Upper lobe of left lung (tissue), 6 donors: ENCODE measurements at regions not wholly inside any gene's neighbourhood (a gene's known extent, or its start where the extent isn't known, plus 50 kb on each side); places are given as distances from the start of the nearest gene placed in this dataset.

Experiments used
- ATAC-seq, 2 donors: fragments of 200-7000 bp; cut with Tn5 transposase; one replicate each; pipeline ENCODE4 v1.9.1; 2022; ENCODE audit warnings: mild to moderate bottlenecking in 2 of 2, moderate library complexity in 2 of 2; ENCODE audit not compliant: low FRiP score in 2 of 2
- DNase-seq, 2 donors: peaks; one replicate each; pipeline ENCODE4 v3.0.0-alpha.2; 2019 to 2020
- H3K27ac ChIP-seq, 4 donors: fragments of 200-600 bp; sonication (generic); one replicate each; pipeline ENCODE4 v1.5.1; 2016 to 2019
- H3K27me3 ChIP-seq, 4 donors: fragments of 200-600 bp; sonication (generic); one replicate each; pipeline ENCODE4 v1.5.1; 2017 to 2019
- H3K36me3 ChIP-seq, 4 donors: fragments of 200-600 bp; sonication (generic); one replicate each; pipeline ENCODE4 v1.5.1; 2016 to 2019
- H3K4me1 ChIP-seq, 4 donors: fragments of 200-600 bp; sonication (generic); one replicate each; pipeline ENCODE4 v1.5.1; 2018 to 2019
- H3K4me3 ChIP-seq, 4 donors: fragments of 200-600 bp; sonication (generic); one replicate each; pipeline ENCODE4 v1.5.1; 2017 to 2019; ENCODE audit warnings: mild to moderate bottlenecking in 2 of 4, moderate library complexity in 1 of 4
- H3K9me3 ChIP-seq, 4 donors: fragments of 200-600 bp; sonication (generic); one replicate each; pipeline ENCODE4 v1.5.1; 2018 to 2019
- EP300 ChIP-seq, 4 donors: sonication (generic); formaldehyde crosslinking; IDR thresholded peaks; one replicate each; pipeline ENCODE4 v1.5.1; 2017; ENCODE audit warnings: antibody characterized with exemption in 4 of 4, control low read depth in 2 of 4
- POLR2A ChIP-seq, 4 donors: fragments of 450-650 bp; IDR thresholded peaks; one replicate each; pipeline ENCODE4 v1.5.1; 2016 to 2017; ENCODE audit warnings: antibody characterized with exemption in 4 of 4, mild to moderate bottlenecking in 2 of 4
- POLR2AphosphoS5 ChIP-seq, 2 donors: sonication (generic); formaldehyde crosslinking; IDR thresholded peaks; one replicate each; pipeline ENCODE4 v1.5.1; 2017; ENCODE audit warnings: antibody characterized with exemption in 2 of 2
- WGBS, 2 donors: methylation state at CpG; one replicate each; pipeline ENCODE4 v1.1.5; 2017 to 2018; 5-methylcytosine and 5-hydroxymethylcytosine counted together
- TF ChIP-seq, protein P1 (sequence below), 6 experiments: fragments of 450-650 bp in 4 of 6; fragments of 200-600 bp in 2 of 6; sonication (generic) in 2 of 6; IDR thresholded peaks; one replicate each; pipeline ENCODE4 v1.5.1; 2016 to 2019; ENCODE audit warnings: antibody characterized with exemption in 6 of 6
- donor health status: DM: no; HTN: no; CAD: no; lungs with moderate emphysema.
- donor health status: DM: no; HTN: yes; CAD: no; lungs with severe emphysema.

DNA sequence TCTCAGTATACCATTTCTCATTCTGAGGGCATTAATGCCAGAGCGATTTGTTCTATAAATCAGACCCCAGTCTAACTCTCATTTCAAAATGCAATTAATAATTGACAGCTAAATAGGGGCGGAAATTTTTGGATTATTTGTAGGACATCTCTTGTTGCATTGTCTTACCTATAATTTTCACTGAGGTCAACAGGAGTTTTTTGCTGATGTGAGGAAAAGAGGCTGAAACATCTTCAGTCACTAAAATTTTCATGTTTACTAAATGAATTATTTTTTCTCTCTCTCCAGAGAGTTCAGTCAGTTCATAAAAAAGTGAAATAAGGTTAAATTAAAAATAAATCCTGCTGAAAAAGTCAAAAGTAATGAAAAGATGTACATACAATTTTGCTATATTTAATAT, 295.9 kb downstream of the CCER1 start:
- WGBS, 2 donors: 87 to 89% methylated on average over 2 of the region's 2 CpGs
- DNase-seq (no peak), ATAC-seq (no peak)
- no peak overlapping the region for H3K27ac ChIP-seq
- TF ChIP-seq EP300 (IDR thresholded peaks at IDR 0.05): no peak
- TF ChIP-seq POLR2A (IDR thresholded peaks at IDR 0.05): no peak
- no peak for TF ChIP-seq POLR2AphosphoS5 (IDR thresholded peaks at IDR 0.05)
- TF ChIP-seq, protein P1, sequence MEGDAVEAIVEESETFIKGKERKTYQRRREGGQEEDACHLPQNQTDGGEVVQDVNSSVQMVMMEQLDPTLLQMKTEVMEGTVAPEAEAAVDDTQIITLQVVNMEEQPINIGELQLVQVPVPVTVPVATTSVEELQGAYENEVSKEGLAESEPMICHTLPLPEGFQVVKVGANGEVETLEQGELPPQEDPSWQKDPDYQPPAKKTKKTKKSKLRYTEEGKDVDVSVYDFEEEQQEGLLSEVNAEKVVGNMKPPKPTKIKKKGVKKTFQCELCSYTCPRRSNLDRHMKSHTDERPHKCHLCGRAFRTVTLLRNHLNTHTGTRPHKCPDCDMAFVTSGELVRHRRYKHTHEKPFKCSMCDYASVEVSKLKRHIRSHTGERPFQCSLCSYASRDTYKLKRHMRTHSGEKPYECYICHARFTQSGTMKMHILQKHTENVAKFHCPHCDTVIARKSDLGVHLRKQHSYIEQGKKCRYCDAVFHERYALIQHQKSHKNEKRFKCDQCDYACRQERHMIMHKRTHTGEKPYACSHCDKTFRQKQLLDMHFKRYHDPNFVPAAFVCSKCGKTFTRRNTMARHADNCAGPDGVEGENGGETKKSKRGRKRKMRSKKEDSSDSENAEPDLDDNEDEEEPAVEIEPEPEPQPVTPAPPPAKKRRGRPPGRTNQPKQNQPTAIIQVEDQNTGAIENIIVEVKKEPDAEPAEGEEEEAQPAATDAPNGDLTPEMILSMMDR (IDR thresholded peaks at IDR 0.05): no peak
- no peaks in the 10 kb centered on the region for H3K36me3 ChIP-seq
- H3K4me1 ChIP-seq: no peaks in the 10 kb centered on the region
- H3K4me3 ChIP-seq: no peak overlapping the region
- no peaks in the 10 kb centered on the region for H3K9me3 ChIP-seq
- H3K27me3 ChIP-seq: no peaks in the 10 kb centered on the region

DNA sequence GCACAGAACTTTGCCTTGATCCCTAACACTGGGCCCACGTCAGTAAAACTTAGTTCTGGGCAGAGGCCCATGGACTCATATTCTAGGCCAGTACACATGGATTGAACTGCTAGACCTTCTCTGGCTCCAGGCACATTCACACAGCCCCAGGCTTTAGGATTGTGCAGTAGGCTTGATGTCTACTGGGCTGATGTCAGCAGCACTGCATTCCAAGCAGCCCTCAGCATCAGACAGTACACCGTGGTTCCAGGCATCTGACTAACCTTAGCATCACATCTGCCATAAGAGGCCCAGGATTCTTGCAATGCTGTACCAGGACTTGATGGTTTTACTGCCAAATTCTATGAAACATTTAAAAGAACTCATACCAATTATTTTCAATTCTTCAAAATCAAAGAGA, 301.9 kb downstream of the CCER1 start:
- WGBS, 2 donors: 86 to 88% methylated on average over 2 of the region's 2 CpGs
- no peak for ATAC-seq
- no peak for DNase-seq

DNA sequence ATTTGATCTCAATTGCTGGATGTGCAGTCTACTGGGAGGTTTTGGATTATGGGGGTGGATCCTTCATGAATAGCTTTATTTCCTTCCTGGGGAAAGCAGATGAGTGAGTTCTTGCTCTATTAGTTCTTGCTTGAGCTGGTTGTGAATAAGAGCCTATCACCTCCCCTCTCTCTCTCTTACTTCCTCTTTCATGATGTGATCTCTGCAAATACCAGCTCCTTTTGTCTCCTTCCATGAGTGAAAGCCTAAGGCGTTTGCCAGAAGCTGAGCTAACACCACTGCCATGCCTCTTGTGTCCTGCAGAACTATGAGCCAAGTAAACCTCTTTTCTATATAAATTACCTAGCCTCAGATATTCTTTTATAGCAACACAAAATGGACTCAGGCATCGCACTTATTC, 302.7 kb downstream of the CCER1 start:
- Histone ChIP-seq H3K4me3 (no peak overlapping the region), H3K27ac (no peak overlapping the region), H3K9me3 (no peaks in the 10 kb centered on the region), H3K4me1 (no peaks in the 10 kb centered on the region), H3K27me3 (no peaks in the 10 kb centered on the region), H3K36me3 (no peaks in the 10 kb centered on the region)
- TF ChIP-seq POLR2AphosphoS5 (IDR thresholded peaks at IDR 0.05) (no peak), POLR2A (IDR thresholded peaks at IDR 0.05) (no peak), EP300 (IDR thresholded peaks at IDR 0.05) (no peak)
- no peak for DNase-seq
- 75 to 77% methylated on average over 2 of the region's 2 CpGs for WGBS, 2 donors
- ATAC-seq: no peak

More for the DNA sequence above, 301.9 kb downstream of the CCER1 start:
- no peak overlapping the region for H3K27ac ChIP-seq
- TF ChIP-seq EP300 (IDR thresholded peaks at IDR 0.05): no peak
- TF ChIP-seq POLR2A (IDR thresholded peaks at IDR 0.05): no peak
- TF ChIP-seq, protein P1 (IDR thresholded peaks at IDR 0.05): no peak
- TF ChIP-seq POLR2AphosphoS5 (IDR thresholded peaks at IDR 0.05): no peak
- H3K27me3 ChIP-seq: no peaks in the 10 kb centered on the region
- H3K4me3 ChIP-seq: no peak overlapping the region
- H3K36me3 ChIP-seq: no peaks in the 10 kb centered on the region
- H3K4me1 ChIP-seq: no peaks in the 10 kb centered on the region
- H3K9me3 ChIP-seq: no peaks in the 10 kb centered on the region

DNA sequence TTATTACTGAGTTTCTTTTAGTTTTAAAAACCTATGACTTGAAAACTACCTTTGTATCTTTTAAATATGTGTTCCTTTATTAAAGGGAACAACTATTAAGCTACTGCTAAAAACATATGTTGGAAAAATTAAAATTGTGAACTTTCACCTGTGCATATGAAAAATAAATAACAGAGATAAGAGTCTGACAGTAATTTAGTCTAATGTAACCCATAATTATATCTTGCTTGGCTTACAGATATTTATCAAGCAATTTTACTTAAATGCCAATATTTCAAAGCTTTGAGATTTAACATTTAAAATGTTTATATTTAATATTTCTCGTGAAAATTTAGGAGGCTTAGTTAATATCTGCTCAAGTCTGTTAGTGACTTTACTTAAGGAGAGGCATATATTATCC, 309.8 kb downstream of the CCER1 start:
- H3K9me3 ChIP-seq: no peaks in the 10 kb centered on the region
- H3K27ac ChIP-seq: no peak overlapping the region
- H3K36me3 ChIP-seq: no peaks in the 10 kb centered on the region
- WGBS, 2 donors: 88 to 92% methylated on average over 1 of the region's 1 CpG
- TF ChIP-seq POLR2AphosphoS5 (IDR thresholded peaks at IDR 0.05) (no peak), POLR2A (IDR thresholded peaks at IDR 0.05) (no peak), EP300 (IDR thresholded peaks at IDR 0.05) (no peak)
- TF ChIP-seq, protein P1 (IDR thresholded peaks at IDR 0.05): no peak
- no peaks in the 10 kb centered on the region for H3K4me1 ChIP-seq
- H3K4me3 ChIP-seq: no peak overlapping the region
- ATAC-seq (no peak), DNase-seq (no peak)
- H3K27me3 ChIP-seq: no peaks in the 10 kb centered on the region

DNA sequence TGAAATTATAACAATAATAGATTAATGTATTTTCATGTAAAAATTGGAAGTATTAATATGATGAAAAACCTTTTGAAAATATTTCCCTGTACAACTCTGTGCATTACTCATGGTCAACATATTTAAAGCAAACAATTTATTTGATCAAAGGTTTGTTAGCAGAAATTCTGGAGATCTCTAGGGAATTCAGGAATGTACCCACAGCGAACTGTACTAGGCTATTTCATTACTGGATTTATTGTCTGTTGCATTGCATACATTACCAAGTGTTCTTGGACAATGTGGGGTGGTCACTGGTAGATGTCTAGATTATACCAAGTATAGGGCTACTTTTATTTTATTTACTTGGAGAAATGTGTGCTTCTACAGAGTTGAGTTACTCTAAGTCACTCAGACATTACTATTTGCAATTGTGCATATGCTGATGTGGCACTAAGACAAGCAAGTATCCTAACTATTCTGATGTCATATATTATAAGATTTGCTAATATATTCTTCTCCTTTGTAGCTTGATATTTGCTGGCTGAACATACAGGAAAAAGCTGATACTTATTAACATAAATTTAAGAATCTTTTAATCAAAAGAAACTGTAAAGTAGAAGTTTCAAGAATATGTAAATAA, 323.3 kb downstream of the CCER1 start:
- no peak for ATAC-seq
- 0% methylated on average over 1 of the region's 1 CpG for WGBS, 2 donors
- DNase-seq: no peak
- Histone ChIP-seq H3K36me3 (no peaks in the 10 kb centered on the region), H3K27me3 (no peaks in the 10 kb centered on the region), H3K9me3 (no peaks in the 10 kb centered on the region), H3K27ac (no peak overlapping the region), H3K4me1 (no peaks in the 10 kb centered on the region), H3K4me3 (no peak overlapping the region)
- TF ChIP-seq POLR2AphosphoS5 (IDR thresholded peaks at IDR 0.05): no peak
- TF ChIP-seq, protein P1 (IDR thresholded peaks at IDR 0.05): no peak
- no peak for TF ChIP-seq POLR2A (IDR thresholded peaks at IDR 0.05)
- TF ChIP-seq EP300 (IDR thresholded peaks at IDR 0.05): no peak
